Brain pericyte (primary cell): ENCODE measurements at regions not wholly inside any gene's neighbourhood (a gene's known extent, or its start where the extent isn't known, plus 50 kb on each side); places are given as distances from the start of the nearest gene placed in this dataset.

Experiments used
- DNase-seq: peaks from one replicate; pipeline ENCODE4 v3.0.0-alpha.2; 2012; ENCODE audit warnings: low read depth, low spot score

DNA sequence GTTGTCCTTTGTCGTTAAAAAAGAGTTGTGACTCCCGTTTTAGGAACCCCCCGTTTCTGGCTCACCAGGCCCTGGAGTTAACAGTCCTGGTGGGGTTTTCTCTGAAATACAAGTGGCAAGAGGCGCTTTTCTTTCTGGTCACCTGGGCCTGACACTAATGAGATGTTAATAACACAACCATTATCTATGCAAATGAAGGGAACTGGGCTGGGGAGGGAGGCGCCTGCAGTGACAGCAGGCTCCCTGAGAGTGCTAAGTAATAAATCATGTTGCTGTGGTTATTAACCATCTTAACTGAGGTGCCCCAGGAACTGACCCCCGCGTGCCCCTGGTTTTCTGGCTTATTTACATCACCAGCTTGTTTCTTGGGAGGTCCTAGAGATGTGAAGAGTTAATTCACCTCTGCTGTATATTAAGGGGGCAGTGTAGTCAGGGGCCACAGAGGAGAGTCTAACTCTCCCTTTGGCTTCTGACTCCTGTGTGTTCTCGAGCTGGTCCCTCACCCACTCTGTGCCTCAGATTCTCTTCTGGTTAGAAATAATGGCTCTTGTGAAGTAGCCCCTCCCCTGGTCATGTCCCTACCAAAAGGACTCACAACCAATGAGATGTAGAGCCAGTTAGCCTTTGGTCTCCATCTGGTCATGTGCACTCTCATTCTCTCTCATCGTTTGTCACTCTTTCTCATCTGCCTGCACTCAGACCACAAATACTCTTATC lies 276.6 kb upstream of the CADM1 start:
- no peak for DNase-seq

- DNase-seq: no peak
Measured at GRCh38 chr11:115778928-115779650, 274.9 kb upstream of the CADM1 start.

- DNase-seq: no peak
Measured at GRCh38 chr11:115776916-115777315, 272.7 kb upstream of the CADM1 start.

DNA sequence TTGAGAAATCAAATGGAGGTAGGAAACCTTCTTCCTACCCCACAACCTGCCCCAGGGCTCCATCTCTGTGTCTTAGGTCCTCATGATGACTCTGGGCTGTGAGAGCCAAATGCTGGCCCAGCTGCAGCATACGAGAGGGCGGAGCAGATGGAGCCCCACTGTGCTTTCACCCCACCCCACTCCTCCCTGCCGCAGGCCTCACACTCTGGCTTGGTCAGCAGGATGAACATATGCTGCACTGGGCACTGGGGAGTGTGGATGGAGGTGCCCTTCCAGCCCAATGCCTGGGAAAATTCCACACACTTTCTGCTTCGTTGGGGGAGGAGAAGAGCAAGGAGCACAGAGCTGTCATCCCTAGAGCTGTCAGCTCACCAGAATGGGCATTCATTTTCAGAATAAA lies 271.6 kb upstream of the CADM1 start:
- no peak for DNase-seq

GRCh38 chr11:115774756-115775155 lies 270.5 kb upstream of the CADM1 start:
- no peak for DNase-seq

DNA sequence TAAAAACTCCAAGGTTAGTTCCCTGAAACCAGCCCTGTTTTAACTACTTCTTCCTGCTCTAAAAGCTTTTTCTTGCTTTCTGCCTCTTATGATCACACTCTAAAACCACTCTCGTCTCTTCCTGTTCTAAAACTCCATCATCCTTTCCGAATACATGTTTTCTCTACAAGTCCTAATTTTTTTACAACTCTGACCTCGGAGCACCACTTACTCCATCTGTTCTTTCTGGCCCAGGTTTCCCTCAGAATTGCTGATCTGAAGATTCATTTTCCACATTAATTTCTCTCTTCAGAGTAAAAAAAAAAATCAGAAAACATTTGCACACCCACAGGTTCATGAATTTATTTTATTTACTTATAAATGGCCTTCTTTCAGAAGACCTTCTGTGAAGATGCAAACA lies 265.7 kb upstream of the CADM1 start:
- no peak for DNase-seq

GRCh38 chr11:115767883-115768282 lies 263.7 kb upstream of the CADM1 start:
- no peak for DNase-seq

DNA sequence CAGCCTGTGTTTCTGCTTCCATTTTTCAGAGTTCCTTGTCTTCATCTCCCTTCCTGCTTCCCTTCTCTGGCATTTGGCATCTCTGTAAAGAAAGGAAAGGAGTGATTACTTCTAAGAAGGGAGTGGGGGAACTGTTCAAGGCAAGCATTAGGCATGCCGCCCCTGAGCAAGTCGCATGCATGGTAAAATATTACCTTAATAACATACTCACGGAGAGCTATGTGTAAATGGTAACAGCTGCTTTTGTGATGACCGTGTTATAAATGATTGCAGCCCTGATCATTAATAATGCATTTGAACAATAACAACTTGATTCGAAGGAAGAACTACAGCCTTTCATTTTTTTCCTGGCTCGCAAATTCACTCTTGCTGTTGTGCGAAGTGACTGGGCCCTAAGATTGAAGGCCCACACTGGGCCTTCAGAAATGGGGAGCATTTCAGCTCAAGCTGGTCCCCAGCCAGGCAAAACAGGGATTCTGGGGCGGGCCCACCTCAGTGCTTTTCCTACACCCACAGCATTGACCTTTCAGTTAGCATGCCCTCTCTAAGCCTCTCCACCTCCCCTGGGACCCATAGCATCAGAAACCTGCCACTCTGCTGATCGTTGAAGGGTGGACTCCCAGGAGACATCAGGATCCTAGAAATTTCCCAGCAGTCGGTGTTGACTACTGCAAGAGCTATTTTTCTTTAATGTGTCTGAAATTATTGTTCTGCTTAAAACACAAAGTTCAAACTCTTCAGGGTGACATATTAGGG lies 263.0 kb upstream of the CADM1 start:
- DNase-seq: no peak

DNA sequence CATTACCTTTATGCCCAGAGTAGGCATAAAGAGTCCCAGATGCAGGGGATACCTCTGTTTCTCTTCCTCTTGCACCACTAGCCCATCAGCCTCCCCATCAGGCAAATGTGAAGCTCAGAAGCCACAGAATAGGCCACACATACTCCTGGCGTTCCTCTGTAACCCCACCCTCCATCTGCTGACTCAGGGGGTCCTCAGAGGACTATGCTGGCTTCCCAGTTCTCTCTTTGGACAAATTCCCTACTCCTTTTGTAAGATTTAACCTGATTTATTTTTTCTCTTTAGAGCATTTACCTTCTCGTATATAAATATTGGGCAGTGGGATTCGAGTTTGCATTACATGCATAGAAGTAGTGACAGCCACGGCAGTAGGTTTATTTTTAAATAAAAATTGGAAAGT lies 262.3 kb upstream of the CADM1 start:
- no peak for DNase-seq

DNA sequence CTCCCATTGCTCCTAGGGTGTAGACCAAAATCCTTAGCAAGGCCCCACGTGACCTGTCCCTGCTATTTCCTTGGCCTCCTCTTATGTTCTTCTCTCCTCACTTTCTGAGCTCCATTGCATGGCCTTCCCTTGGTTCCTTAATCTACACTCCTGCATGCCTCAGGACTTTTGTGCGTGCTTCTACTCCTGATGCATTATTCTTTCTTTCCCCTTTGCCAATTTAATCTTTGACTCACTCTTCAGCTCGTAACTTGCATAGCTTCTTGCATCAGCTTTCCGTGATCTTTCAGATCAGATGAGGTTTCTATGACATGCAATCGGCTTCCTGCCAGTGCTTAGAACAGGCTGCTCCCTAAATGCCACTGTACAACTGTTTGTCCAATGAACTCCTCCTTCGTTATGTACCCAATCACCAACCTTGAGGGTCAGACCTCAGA lies 261.6 kb upstream of the CADM1 start:
- DNase-seq: no peak

GRCh38 chr11:115764176-115764575 lies 260.0 kb upstream of the CADM1 start:
- DNase-seq: no peak

GRCh38 chr11:115761817-115762216 lies 257.6 kb upstream of the CADM1 start:
- DNase-seq: no peak

- no peak for DNase-seq
Measured at GRCh38 chr11:115761348-115761747, 257.1 kb upstream of the CADM1 start.

- no peak for DNase-seq
Measured at GRCh38 chr11:115760461-115761320, 256.5 kb upstream of the CADM1 start.

DNA sequence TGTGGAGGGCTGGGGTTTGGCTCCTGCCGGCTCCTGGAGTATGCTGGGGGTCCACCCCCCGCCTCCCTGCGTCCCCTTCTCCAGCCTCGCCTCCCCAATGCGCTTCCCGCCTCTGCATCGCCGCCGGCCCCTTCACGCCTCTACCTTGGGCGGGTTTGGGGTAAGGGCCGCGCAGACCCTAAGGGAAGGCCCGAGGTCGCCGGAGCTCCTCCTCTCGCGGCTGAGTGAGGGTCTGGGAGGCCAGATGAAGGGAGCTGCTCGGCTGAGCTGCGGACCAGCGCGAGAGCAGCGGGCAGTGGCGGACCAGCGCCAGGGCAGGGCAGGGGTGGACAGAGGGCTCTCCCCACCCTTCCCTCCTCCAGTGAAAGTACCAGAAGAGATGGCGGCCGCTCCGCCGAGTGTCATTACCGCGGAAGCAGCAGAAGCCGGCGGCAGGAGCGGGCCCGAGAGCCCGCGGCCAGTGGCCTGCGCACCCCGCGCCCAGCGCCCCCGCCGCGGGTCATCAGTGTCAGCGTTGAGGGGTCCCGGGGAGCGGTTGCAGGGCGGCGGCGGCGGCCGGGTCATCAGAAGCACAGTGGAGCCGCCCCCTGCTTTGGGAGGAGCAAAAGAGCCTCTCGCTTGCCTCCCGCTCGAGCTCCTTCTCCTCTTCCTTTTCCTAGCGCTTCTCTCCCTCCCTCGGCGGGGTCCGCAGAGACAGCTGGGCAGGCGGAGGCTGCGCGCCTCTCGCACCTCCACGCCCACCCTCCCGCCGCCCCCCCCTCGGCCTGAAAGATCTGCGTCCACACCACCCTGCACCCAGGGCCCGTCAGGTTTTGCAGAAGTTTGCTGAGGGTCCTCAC lies 255.6 kb upstream of the CADM1 start:
- DNase-seq: no peak

DNA sequence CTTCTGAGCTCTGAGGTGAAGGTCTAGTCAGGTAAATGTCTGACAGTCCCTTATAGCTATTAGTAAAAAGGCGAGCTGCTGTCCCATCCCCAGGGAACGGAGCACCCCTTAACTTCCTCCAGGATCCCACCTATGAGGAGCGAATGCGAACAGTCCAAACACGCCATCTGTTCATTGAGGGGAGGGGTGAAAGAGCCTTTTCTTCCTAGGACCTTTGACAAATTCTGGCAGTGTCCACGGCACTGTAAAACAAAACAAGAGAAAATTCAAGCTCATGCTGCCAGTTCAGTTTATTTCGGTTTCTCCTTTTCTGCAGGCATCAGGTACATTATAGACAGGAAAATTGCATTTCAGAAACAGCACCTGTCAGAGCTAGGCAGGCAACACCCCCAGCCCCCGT lies 253.8 kb upstream of the CADM1 start:
- no peak for DNase-seq

DNA sequence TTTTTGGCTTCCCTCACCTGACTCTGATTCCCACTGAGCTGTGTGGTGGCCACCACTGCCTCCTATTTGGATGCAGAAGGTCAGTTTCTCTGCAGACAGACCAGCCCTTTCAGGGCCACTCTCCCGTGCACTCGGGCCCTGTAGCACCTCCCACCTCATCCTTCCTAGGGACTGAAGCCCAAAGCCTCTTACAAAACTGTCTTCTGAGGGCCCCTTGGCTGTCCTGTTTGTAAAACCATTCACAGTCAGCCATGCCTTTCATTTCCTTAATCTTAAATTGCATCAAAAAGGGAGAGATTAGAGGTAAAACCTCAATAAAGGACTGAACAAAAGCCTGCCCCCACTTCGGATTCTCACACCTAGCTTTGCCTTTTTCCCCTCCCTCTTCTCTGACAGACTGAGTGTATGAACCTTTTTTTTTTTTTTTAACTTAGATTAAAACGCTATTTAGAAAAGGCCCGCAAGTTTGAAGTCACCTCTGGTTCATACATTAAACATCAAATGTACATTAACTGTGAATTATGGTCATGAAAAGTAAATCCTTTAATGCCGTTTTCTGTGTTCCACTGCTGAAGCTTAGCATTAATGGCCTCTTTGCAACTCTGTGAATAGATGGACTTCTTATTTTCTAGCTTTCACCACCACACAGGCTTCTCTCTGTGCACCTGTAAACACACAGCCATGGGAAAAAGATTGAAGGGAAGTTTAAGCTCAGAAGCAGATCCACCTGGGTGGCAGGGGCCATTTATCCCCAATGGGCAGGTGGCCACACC lies 247.2 kb upstream of the CADM1 start:
- no peak for DNase-seq

DNA sequence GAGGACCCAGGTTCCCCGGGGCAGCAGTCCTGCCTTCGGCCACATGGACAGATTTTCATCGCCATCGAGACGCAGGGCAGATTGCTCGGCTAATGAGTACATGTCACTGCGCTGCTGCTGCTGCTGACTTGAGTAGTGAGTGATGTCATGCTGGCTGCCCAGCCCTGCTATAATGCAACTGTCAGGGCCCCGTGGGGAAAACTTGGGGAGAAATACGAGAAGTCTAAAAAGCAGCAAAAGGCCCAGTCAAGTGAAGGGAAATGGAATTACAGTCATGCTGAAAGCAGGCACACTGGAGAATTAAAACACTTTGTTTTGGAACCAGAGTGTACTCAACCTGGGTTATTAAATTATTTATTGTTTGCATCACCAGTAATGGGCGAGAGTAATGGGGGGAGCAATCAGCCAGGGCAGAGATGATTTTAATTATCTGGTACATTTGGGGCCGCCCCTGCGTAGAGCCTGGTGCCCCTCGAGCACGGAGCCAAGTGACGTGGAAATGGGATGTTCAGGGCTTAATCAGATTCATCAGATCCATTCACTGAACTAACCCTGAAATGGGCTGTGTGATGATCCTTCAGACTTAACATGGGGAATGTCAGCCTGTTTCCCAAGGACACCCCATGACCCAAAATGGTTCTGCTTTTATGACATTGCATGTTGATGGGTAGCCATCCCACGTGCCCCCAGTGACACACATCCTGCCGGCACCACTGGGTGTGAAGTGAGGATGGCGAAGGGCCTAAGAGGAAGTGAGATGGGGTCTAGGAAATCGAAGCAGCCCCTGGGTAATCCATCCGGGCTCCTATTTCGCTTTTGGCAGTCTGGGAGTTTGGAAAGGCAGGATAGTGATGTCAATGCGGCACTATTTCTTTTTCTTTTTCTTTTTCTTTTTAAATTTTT lies 241.6 kb upstream of the CADM1 start:
- no peak for DNase-seq

DNA sequence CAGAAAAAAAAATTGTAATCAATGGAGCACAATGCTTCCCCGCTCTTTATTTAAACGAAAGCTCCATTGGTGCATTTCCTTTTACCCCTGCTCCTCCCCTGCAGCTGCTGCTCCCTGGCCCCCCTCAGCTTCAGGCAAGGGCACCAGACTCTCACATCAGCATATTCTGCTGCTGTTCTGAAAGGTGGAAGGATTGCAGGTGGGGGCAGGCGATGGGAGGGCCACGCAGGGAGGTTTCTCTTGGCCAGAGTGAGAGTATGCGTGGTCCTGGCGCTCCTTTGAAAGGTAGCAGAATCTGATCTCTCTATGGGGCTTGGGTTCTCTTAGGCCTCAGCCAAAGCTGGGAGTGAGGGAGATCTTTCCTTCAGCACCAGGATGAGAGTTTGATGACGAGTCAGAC lies 240.9 kb upstream of the CADM1 start:
- no peak for DNase-seq
